GM12872 (cell line): ENCODE measurements at regions not wholly inside any gene's neighbourhood (a gene's known extent, or its start where the extent isn't known, plus 50 kb on each side); places are given as distances from the start of the nearest gene placed in this dataset.

Experiments used
- CTCF ChIP-seq: IDR thresholded peaks from 3 replicates; pipeline ENCODE4 v1.5.1; 2011; ENCODE audit warnings: low read depth, mild to moderate bottlenecking, low read length, moderate library complexity; ENCODE audit not compliant: insufficient read depth

DNA sequence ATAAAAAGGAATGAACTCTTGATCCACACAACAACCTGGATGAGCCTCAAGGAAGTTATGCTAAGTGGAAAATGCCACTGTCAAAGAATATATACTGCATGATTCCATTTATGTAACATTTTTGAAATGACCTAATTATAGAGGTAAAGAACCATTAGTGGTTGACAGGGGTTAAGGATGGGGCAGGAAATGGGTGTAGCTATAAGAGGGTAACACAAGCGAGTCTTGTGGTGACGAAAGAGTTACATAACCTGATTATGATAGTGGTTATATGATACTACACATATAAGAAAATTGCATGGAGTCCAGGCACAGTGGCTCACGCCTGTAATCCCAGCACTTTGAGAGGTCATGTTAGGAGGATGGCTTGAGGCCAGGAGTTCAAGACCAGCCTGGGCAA, 346.6 kb upstream of the PKDCC start:
- no peak for TF ChIP-seq CTCF

DNA sequence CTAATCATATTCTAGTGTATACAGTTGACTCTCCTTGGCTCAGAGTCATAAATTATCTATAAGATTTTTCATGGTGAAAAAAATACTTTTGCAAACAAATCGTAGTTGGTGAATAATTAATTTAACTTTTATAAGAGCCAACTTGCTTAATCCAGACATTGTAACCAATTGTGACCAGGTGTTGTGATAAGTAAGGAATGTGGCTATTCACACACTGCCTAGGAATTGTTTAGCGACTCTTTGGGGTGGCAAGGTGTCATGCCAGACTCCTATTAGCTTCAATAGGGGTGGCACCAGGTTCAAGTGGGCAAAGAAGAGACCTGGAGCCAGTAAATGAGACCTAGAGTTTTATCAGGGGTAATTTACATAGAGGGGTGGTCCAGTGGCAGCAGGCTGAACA, 344.7 kb upstream of the PKDCC start:
- no peak for TF ChIP-seq CTCF

DNA sequence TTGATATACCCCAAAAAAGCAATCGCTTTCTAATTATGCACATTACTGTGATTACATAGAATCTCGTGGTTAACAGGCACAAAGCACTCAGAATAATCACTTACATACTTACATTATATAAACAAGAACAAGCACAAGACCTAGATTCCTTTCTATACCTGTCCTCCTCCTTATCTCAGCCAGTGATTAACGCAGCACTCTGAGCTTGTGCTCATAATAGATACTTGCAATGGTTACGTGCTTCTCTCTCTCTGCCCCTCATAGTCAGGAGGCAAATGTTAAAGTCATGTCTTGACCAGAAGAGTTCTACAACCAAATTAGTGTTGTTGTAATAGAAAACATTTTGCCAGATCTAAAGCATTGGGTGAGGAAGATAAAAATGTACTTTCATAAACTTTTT, 342.2 kb upstream of the PKDCC start:
- no peak for TF ChIP-seq CTCF

- TF ChIP-seq CTCF = no peak
Measured at GRCh38 chr2:41706286-41706685, 341.5 kb upstream of the PKDCC start.

DNA sequence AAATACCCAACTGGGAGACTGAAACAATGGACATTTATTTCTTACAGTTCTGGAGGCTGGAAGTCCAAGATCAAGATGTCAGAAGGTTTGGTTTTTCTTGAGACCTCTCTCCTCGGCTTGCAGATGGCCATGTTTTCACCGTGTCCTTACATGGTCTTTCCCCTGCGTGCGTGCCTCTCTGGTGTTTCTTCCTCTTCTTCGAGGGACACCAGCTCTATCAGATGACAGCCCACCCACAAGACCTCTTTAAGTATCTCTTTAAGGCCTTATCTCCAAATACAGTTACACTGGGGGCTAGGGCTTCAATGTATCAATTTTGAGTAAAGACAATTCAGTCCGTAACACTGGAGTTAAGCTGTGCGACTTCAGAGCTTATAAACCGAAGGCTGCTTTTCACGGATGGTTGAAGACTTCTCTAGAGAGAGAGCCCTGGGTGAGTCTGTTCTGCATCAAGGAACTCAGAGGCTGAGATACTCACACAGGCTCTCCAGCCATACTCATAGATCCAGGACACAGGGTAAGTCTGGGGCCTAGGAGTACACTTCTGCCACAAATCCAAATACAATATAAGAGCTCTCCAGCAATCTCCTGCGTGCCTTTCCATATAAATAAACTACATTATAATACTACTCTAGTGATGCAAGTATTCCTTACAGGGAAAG, 339.9 kb upstream of the PKDCC start:
- TF ChIP-seq CTCF = no peak

GRCh38 chr2:41709702-41710599, 337.9 kb upstream of the PKDCC start:
- no peak for TF ChIP-seq CTCF

- no peak for TF ChIP-seq CTCF
Measured at GRCh38 chr2:41710944-41711343, 336.9 kb upstream of the PKDCC start.
